GM19468 (cell line): ENCODE measurements at regions not wholly inside any gene's neighbourhood (a gene's known extent, or its start where the extent isn't known, plus 50 kb on each side); places are given as distances from the start of the nearest gene placed in this dataset.
A peak's percentile ranks its signal among the peaks of the same experiment; 100 is the strongest.
"Not testable (repeated sequence)": the region's sequence is repeated elsewhere in the genome, so short reads cannot be mapped to it uniquely, and the experiment has no call there.

Experiments
- ATAC-seq: cut with Tn5 transposase; IDR thresholded peaks from one replicate; pipeline ENCODE4 v1.9.1; 2021; ENCODE audit warnings: mild to moderate bottlenecking, moderate library complexity, moderate number of reproducible peaks; ENCODE audit not compliant: unreplicated experiment; ENCODE audit errors: extremely low read depth

- no peak for ATAC-seq
These were observed 150.3 kb downstream of the NUF2 start for GRCh38 chr1:163471779-163472650.

- no peak for ATAC-seq
These were observed 151.0 kb downstream of the NUF2 start for GRCh38 chr1:163472651-163473248.

- ATAC-seq: no peak
These were observed 155.6 kb downstream of the NUF2 start for GRCh38 chr1:163477276-163477830.

GRCh38 chr1:163498391-163499330 lies 176.9 kb downstream of the NUF2 start:
- not testable (repeated sequence) for ATAC-seq

GRCh38 chr1:163504331-163504978 lies 182.7 kb downstream of the NUF2 start:
- ATAC-seq: no peak

- ATAC-seq: no peak
These were observed 187.4 kb downstream of the NUF2 start for GRCh38 chr1:163509114-163509513.

- ATAC-seq: no peak
These were observed 190.7 kb downstream of the NUF2 start for GRCh38 chr1:163512349-163512989.

GRCh38 chr1:163523375-163524029 lies 201.7 kb downstream of the NUF2 start:
- ATAC-seq: no peak

- ATAC-seq: peak; percentile 60
These were observed 207.1 kb downstream of the NUF2 start for GRCh38 chr1:163528710-163529348.

- ATAC-seq: no peak
These were observed 209.6 kb downstream of the NUF2 start for GRCh38 chr1:163531345-163531744.

- ATAC-seq: no peak
These were observed 213.6 kb downstream of the NUF2 start for GRCh38 chr1:163535401-163535800.

GRCh38 chr1:163535807-163536206 lies 214.1 kb downstream of the NUF2 start:
- no peak for ATAC-seq

GRCh38 chr1:163537809-163538208 lies 216.1 kb downstream of the NUF2 start:
- no peak for ATAC-seq

- no peak for ATAC-seq
These were observed 216.9 kb downstream of the NUF2 start for GRCh38 chr1:163538667-163539066.

GRCh38 chr1:163540727-163541126 lies 219.0 kb downstream of the NUF2 start:
- ATAC-seq: no peak

- no peak for ATAC-seq
These were observed 222.7 kb downstream of the NUF2 start for GRCh38 chr1:163544441-163544840.

- ATAC-seq: no peak
These were observed 236.4 kb downstream of the NUF2 start for GRCh38 chr1:163558162-163558561.

GRCh38 chr1:163561580-163562295 lies 240.0 kb downstream of the NUF2 start:
- ATAC-seq: no peak
